NCI-H1092 treated with DMSO at 0.1 percent for 48 hours (cell line): ENCODE measurements at regions not wholly inside any gene's neighbourhood (a gene's known extent, or its start where the extent isn't known, plus 50 kb on each side); places are given as distances from the start of the nearest gene placed in this dataset.
A peak's percentile ranks its signal among the peaks of the same experiment; 100 is the strongest.
"Not testable (repeated sequence)": the region's sequence is repeated elsewhere in the genome, so short reads cannot be mapped to it uniquely, and the experiment has no call there.

ENCODE experiments used
- DNase-seq: peaks from one replicate; lab custom pipeline; 2025; lab: John Stamatoyannopoulos, UW

- peak; percentile 95 for DNase-seq
These were observed 1406.0 kb downstream of the KCNT2 start for GRCh38 chr1:195202241-195202640.

GRCh38 chr1:195200772-195201171 is 1407.5 kb downstream of the KCNT2 start:
- no peak for DNase-seq

- DNase-seq: no peak
These were observed 1411.1 kb downstream of the KCNT2 start for GRCh38 chr1:195197116-195197515.

- no peak for DNase-seq
These were observed 1412.7 kb downstream of the KCNT2 start for GRCh38 chr1:195195423-195196057.

- DNase-seq: no peak
These were observed 1415.1 kb downstream of the KCNT2 start for GRCh38 chr1:195193134-195193533.

GRCh38 chr1:195188821-195189220 is 1419.4 kb downstream of the KCNT2 start:
- DNase-seq: no peak

GRCh38 chr1:195186544-195186943 is 1421.7 kb downstream of the KCNT2 start:
- no peak for DNase-seq

- peak; percentile 81 for DNase-seq
These were observed 1422.5 kb downstream of the KCNT2 start for GRCh38 chr1:195185736-195186135.

GRCh38 chr1:195185321-195185720 is 1422.9 kb downstream of the KCNT2 start:
- peak; percentile 19 for DNase-seq

- no peak for DNase-seq
These were observed 1434.5 kb downstream of the KCNT2 start for GRCh38 chr1:195173753-195174152.

GRCh38 chr1:195159795-195160194 is 1448.4 kb downstream of the KCNT2 start:
- DNase-seq: not testable (repeated sequence)

- no peak for DNase-seq
These were observed 1450.1 kb downstream of the KCNT2 start for GRCh38 chr1:195158091-195158490.

GRCh38 chr1:195153107-195153506 is 1455.1 kb downstream of the KCNT2 start:
- DNase-seq: no peak

GRCh38 chr1:195150768-195151167 is 1457.5 kb downstream of the KCNT2 start:
- DNase-seq: no peak

- no peak for DNase-seq
These were observed 1466.9 kb downstream of the KCNT2 start for GRCh38 chr1:195141294-195141693.

GRCh38 chr1:195130598-195130997 is 1477.6 kb downstream of the KCNT2 start:
- DNase-seq: no peak

GRCh38 chr1:195122497-195122896 is 1485.7 kb downstream of the KCNT2 start:
- DNase-seq: no peak

- DNase-seq: no peak
These were observed 1494.8 kb downstream of the KCNT2 start for GRCh38 chr1:195113471-195113870.

GRCh38 chr1:195105773-195106172 is 1502.5 kb downstream of the KCNT2 start:
- DNase-seq: no peak

- DNase-seq: no peak
These were observed 1503.0 kb downstream of the KCNT2 start for GRCh38 chr1:195105281-195105680.

GRCh38 chr1:195097316-195097715 is 1510.9 kb downstream of the KCNT2 start:
- no peak for DNase-seq

- no peak for DNase-seq
These were observed 1512.2 kb downstream of the KCNT2 start for GRCh38 chr1:195096051-195096521.

- DNase-seq: no peak
These were observed 1523.0 kb downstream of the KCNT2 start for GRCh38 chr1:195085196-195085595.

- DNase-seq: no peak
These were observed 1526.1 kb downstream of the KCNT2 start for GRCh38 chr1:195082183-195082582.
